Keratinocyte (primary cell): ENCODE measurements at regions not wholly inside any gene's neighbourhood (a gene's known extent, or its start where the extent isn't known, plus 50 kb on each side); places are given as distances from the start of the nearest gene placed in this dataset.

Experiments used
- DNase-seq: peaks from one replicate; pipeline ENCODE4 v3.0.0-alpha.2; 2011; ENCODE audit warnings: low read depth, missing footprints, low spot score
- FAIRE-seq: peaks from 2 replicates; lab custom pipeline; 2011; peaks lifted over from hg19 to GRCh38; lab: Jason Lieb, UNC
- H2AFZ ChIP-seq: 2 replicates; pipeline ENCODE4 v1.6.0; 2012; ENCODE audit warnings: low read length, control low read depth, inconsistent platforms; ENCODE audit not compliant: control insufficient read depth
- H3K27ac ChIP-seq: 2 replicates; pipeline ENCODE4 v1.5.1; 2011; ENCODE audit warnings: low read length; ENCODE audit not compliant: control insufficient read depth, insufficient read depth
- H3K27me3 ChIP-seq: 3 replicates; pipeline ENCODE4 v1.6.0; 2011; ENCODE audit warnings: low read length; ENCODE audit not compliant: control insufficient read depth, insufficient read depth; ENCODE audit errors: extremely low read depth
- H3K36me3 ChIP-seq, 2 experiments: 2 replicates in 1 of 2; 3 replicates in 1 of 2; pipeline ENCODE4 v1.5.1; 2011; ENCODE audit warnings: low read length in 2 of 2, mild to moderate bottlenecking in 1 of 2; ENCODE audit not compliant: control insufficient read depth in 2 of 2, insufficient read depth in 2 of 2; ENCODE audit errors: extremely low read depth in 1 of 2
- H3K4me1 ChIP-seq: 3 replicates; pipeline ENCODE4 v1.5.1; 2011; ENCODE audit warnings: low read length; ENCODE audit not compliant: control insufficient read depth, insufficient read depth; ENCODE audit errors: extremely low read depth
- H3K4me2 ChIP-seq: 3 replicates; pipeline ENCODE4 v1.6.0; 2011; ENCODE audit warnings: low read depth, low read length; ENCODE audit not compliant: control insufficient read depth, insufficient read depth; ENCODE audit errors: extremely low read depth
- H3K4me3 ChIP-seq, 3 experiments: fragments of 200-600 bp in 1 of 3; sonication (generic) in 1 of 3; 2 replicates in 2 of 3; 3 replicates in 1 of 3; pipeline ENCODE4 v1.5.1; 2011 to 2016; ENCODE audit warnings: low read length in 3 of 3, mild to moderate bottlenecking in 3 of 3, control low read depth in 2 of 3, inconsistent platforms in 1 of 3, low read depth in 1 of 3, mixed read lengths in 1 of 3, mixed run types in 1 of 3, moderate library complexity in 1 of 3; ENCODE audit not compliant: control insufficient read depth in 2 of 3, insufficient read depth in 2 of 3; ENCODE audit errors: extremely low read depth in 1 of 3
- H3K79me2 ChIP-seq: 2 replicates; pipeline ENCODE4 v1.6.0; 2012; ENCODE audit warnings: low read length; ENCODE audit not compliant: control insufficient read depth, insufficient read depth
- H3K9ac ChIP-seq: 3 replicates; pipeline ENCODE4 v1.6.0; 2011; ENCODE audit warnings: low read length; ENCODE audit not compliant: control insufficient read depth, insufficient read depth; ENCODE audit errors: extremely low read depth
- H3K9me1 ChIP-seq: 3 replicates; pipeline ENCODE4 v1.6.0; 2011; ENCODE audit warnings: low read length; ENCODE audit not compliant: control insufficient read depth, insufficient read depth; ENCODE audit errors: extremely low read depth
- H3K9me3 ChIP-seq: 2 replicates; pipeline ENCODE4 v1.5.1; 2012; ENCODE audit warnings: low read depth, low read length; ENCODE audit not compliant: control insufficient read depth
- H4K20me1 ChIP-seq: 3 replicates; pipeline ENCODE4 v1.6.0; 2011; ENCODE audit warnings: low read length; ENCODE audit not compliant: control insufficient read depth, insufficient read depth; ENCODE audit errors: extremely low read depth
- EZH2 ChIP-seq: IDR thresholded peaks from one replicate; pipeline ENCODE4 v1.6.1; 2012; ENCODE audit warnings: inconsistent platforms, mild to moderate bottlenecking, low read length, moderate library complexity
- dilution Hi-C: fragments of 300-500 bp; cut with MboI; formaldehyde crosslinking; loops from one replicate; pipeline ENCODE4 v1.7.0; 2020; ENCODE audit warnings: low sequenced_read_pairs; ENCODE audit not compliant: extremely low pct_ligation_motif_present
- TF ChIP-seq, protein P1 (sequence below), 3 experiments: IDR thresholded peaks in 1 of 3; conservative IDR thresholded peaks in 1 of 3; optimal IDR thresholded peaks in 1 of 3; 2 replicates in 2 of 3; 3 replicates in 1 of 3; pipeline versions ENCODE3 to v1.5.1; 2011; ENCODE audit warnings: low read length in 3 of 3, mild to moderate bottlenecking in 3 of 3, moderate library complexity in 2 of 3, control low read depth in 1 of 3, inconsistent platforms in 1 of 3; ENCODE audit not compliant: insufficient read depth in 2 of 3; ENCODE audit errors: extremely low read depth in 1 of 3

DNA sequence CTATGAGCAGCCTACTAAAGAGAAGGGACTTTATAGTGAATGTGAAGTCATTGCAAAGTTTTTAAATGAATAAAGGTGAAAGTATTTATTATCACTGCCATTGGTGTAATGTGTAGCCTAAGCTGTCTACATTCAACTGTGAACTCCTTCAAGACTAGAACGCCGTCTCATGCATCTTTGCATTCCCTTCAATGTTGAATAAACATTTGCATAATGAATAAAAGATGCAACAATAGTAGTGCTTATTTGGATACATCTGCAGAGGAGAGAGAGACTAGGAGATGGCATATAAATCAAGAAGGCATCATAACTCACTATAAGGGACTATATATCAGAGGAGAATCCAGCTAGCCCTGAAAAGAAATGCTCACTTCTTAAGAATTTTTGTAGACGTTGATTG, 1623.8 kb upstream of the TENM3 start:
- Histone ChIP-seq H3K4me2 (no peak overlapping the region), H3K9me1 (no peaks in the 10 kb centered on the region), H3K9ac (no peak overlapping the region), H3K27me3 (no peaks in the 10 kb centered on the region), H3K27ac (no peak overlapping the region), H3K4me1 (no peaks in the 10 kb centered on the region), H3K4me3 (no peak overlapping the region), H3K79me2 (no peaks in the 10 kb centered on the region), H3K36me3 (no peaks in the 10 kb centered on the region), H2AFZ (no peak overlapping the region), H4K20me1 (no peaks in the 10 kb centered on the region), H3K9me3 (no peaks in the 10 kb centered on the region)
- dilution Hi-C loops, result no loop called here
- FAIRE-seq, result no peak
- TF ChIP-seq EZH2, result no peak
- TF ChIP-seq, protein P1, sequence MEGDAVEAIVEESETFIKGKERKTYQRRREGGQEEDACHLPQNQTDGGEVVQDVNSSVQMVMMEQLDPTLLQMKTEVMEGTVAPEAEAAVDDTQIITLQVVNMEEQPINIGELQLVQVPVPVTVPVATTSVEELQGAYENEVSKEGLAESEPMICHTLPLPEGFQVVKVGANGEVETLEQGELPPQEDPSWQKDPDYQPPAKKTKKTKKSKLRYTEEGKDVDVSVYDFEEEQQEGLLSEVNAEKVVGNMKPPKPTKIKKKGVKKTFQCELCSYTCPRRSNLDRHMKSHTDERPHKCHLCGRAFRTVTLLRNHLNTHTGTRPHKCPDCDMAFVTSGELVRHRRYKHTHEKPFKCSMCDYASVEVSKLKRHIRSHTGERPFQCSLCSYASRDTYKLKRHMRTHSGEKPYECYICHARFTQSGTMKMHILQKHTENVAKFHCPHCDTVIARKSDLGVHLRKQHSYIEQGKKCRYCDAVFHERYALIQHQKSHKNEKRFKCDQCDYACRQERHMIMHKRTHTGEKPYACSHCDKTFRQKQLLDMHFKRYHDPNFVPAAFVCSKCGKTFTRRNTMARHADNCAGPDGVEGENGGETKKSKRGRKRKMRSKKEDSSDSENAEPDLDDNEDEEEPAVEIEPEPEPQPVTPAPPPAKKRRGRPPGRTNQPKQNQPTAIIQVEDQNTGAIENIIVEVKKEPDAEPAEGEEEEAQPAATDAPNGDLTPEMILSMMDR (optimal IDR thresholded peaks at IDR 0.05 in 1 of 3, IDR thresholded peaks at IDR 0.05 in 1 of 3, conservative IDR thresholded peaks at IDR 0.05 in 1 of 3; ENCODE audit: extremely low read depth in 1 of 3, insufficient read depth in 2 of 3, low read length in 3 of 3), result no peak
- no peak for DNase-seq

DNA sequence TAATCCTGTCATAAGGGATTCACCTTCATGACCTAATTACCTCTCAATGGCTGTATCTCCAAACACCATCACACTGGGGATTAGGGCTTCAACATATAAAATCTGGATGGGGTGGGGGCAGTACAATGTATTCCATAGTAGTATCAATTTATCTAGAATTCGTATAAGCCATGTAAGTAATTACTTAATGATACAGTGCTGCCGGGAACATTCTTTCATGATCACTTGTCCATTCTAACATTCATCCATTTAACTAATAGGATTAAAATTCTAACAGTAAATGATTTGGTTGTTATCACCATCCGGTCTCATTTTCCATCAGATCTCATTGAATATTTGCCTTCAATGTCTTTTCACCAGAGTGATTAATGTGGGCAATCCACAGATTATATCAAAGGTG, 1620.9 kb upstream of the TENM3 start:
- dilution Hi-C loops, result no loop called here
- H3K79me2 ChIP-seq, result no peaks in the 10 kb centered on the region
- H3K4me2 ChIP-seq, result no peak overlapping the region

More for the DNA sequence above, 1620.9 kb upstream of the TENM3 start:
- FAIRE-seq, result no peak
- Histone ChIP-seq H3K9me3 (no peaks in the 10 kb centered on the region), H3K36me3 (no peaks in the 10 kb centered on the region), H2AFZ (no peak overlapping the region), H3K27ac (no peak overlapping the region), H3K27me3 (no peaks in the 10 kb centered on the region), H3K9ac (no peak overlapping the region), H3K4me3 (no peak overlapping the region), H4K20me1 (no peaks in the 10 kb centered on the region), H3K4me1 (no peaks in the 10 kb centered on the region), H3K9me1 (no peaks in the 10 kb centered on the region)
- no peak for TF ChIP-seq EZH2
- TF ChIP-seq, protein P1 (optimal IDR thresholded peaks at IDR 0.05 in 1 of 3, IDR thresholded peaks at IDR 0.05 in 1 of 3, conservative IDR thresholded peaks at IDR 0.05 in 1 of 3; ENCODE audit: extremely low read depth in 1 of 3, insufficient read depth in 2 of 3, low read length in 3 of 3), result no peak
- DNase-seq, result no peak
